ENCODE measurements at regions not wholly inside any gene's neighbourhood (a gene's known extent, or its start where the extent isn't known, plus 50 kb on each side); places are given as distances from the start of the nearest gene placed in this dataset.

GRCh38 chr6:23265270-23265669, 695.9 kb downstream of the HDGFL1 start:
- H3K27me3 ChIP-seq (ENCODE audit: control insufficient read depth, insufficient read depth, low read length) = no peaks in the 10 kb centered on the region
- no peaks in the 10 kb centered on the region for H3K36me3 ChIP-seq (ENCODE audit: control insufficient read depth, insufficient read depth, low read length)
- ATAC-seq (ENCODE audit: low read depth) = no peak
- no peak overlapping the region for H3K18ac ChIP-seq (ENCODE audit: low read depth, low read length)
- ChIA-PET CTCF (no interaction called here), POLR2A (ENCODE audit: unreplicated experiment) (no interaction called here)
- H3K23ac ChIP-seq (ENCODE audit: low read depth, low read length) = no peak overlapping the region
- dilution Hi-C loops (cut with HindIII; ENCODE audit: low sequenced_read_pairs, unreplicated experiment) = no loop called here
- no peak overlapping the region for H2BK20ac ChIP-seq (ENCODE audit: low read depth, low read length)
- no peak overlapping the region for H2BK120ac ChIP-seq (ENCODE audit: low read depth, low read length)
- H2AFZ ChIP-seq (replicated peaks; ENCODE audit: low read length, poor library complexity) = no peak overlapping the region
- no CpG with 5 or more reads among the region's 7 CpGs for WGBS, 2 experiments (ENCODE audit: extremely low coverage in 2 of 2, insufficient read length in 1 of 2)
- H3K4me3 ChIP-seq (ENCODE audit: insufficient read depth, low read depth, low read length) = no peak overlapping the region
- H4K5ac ChIP-seq (ENCODE audit: low read depth, low read length) = no peak overlapping the region
- DNase-seq = no peak
- H4K20me1 ChIP-seq (ENCODE audit: insufficient read depth, low read length) = no peaks in the 10 kb centered on the region
- no TSS peak for BruUV-seq (replicated peaks)
- H3K79me1 ChIP-seq (ENCODE audit: low read depth in 1 of 2, low read length in 2 of 2) = no peaks in the 10 kb centered on the region
- no peak overlapping the region for H3K4ac ChIP-seq (ENCODE audit: low read depth, low read length)
- H3K56ac ChIP-seq (ENCODE audit: extremely low read depth, insufficient read depth, low read length) = no peak overlapping the region
- H2BK15ac ChIP-seq (ENCODE audit: low read depth, low read length) = no peak overlapping the region
- intact Hi-C loops (cut with micrococcal nuclease) = no loop called here
- no peak overlapping the region for H3K27ac ChIP-seq (ENCODE audit: insufficient read depth, low read length)
- in situ Hi-C loops (cut with MboI; ENCODE audit: low sequenced_read_pairs) = no loop called here
- H3K9me3 ChIP-seq (ENCODE audit: control insufficient read depth, insufficient read depth, low read length) = no peaks in the 10 kb centered on the region
- no peak overlapping the region for H3K4me2 ChIP-seq (ENCODE audit: low read depth, low read length)
- no peaks in the 10 kb centered on the region for H3K4me1 ChIP-seq (ENCODE audit: control insufficient read depth, insufficient read depth, low read length)
- H3K9ac ChIP-seq (ENCODE audit: low read depth, low read length) = no peak overlapping the region
- no peak overlapping the region for H4K91ac ChIP-seq (ENCODE audit: insufficient read depth, low read depth, low read length)
- no peak overlapping the region for H4K8ac ChIP-seq (ENCODE audit: low read depth in 2 of 2, low read length in 2 of 2)
- H2BK5ac ChIP-seq (ENCODE audit: low read depth, low read length, poor library complexity, severe bottlenecking) = no peak overlapping the region
- H2AK5ac ChIP-seq (ENCODE audit: low read depth, low read length) = no peak overlapping the region
- no peak overlapping the region for H3K14ac ChIP-seq (replicated peaks; ENCODE audit: low read depth, low read length)
- no peak overlapping the region for H2AK9ac ChIP-seq (replicated peaks; ENCODE audit: low read depth, low read length, poor library complexity)
- no peak for TF ChIP-seq POLR2A (IDR thresholded peaks at IDR 0.05; ENCODE audit: low read depth, low read length)
- H3K9me1 ChIP-seq (ENCODE audit: insufficient read depth, low read length) = no peaks in the 10 kb centered on the region
